ENCODE measurements at regions not wholly inside any gene's neighbourhood (a gene's known extent, or its start where the extent isn't known, plus 50 kb on each side); places are given as distances from the start of the nearest gene placed in this dataset.
"Not testable (repeated sequence)": the region's sequence is repeated elsewhere in the genome, so short reads cannot be mapped to it uniquely, and the experiment has no call there.

- TF ChIP-seq CTCF (conservative IDR thresholded peaks at IDR 0.05 in 1 of 2, IDR thresholded peaks at IDR 0.05 in 1 of 2; ENCODE audit: low read depth in 1 of 2, low read length in 2 of 2); EZH2 (IDR thresholded peaks at IDR 0.05; ENCODE audit: low read length, missing control alignments): not testable (repeated sequence)
These were observed 166.6 kb upstream of the PKN2 start for GRCh38 chr1:88517499-88517898.

Measured in fibroblast of lung (primary cell).